ENCODE measurements at regions not wholly inside any gene's neighbourhood (a gene's known extent, or its start where the extent isn't known, plus 50 kb on each side); places are given as distances from the start of the nearest gene placed in this dataset.

DNA sequence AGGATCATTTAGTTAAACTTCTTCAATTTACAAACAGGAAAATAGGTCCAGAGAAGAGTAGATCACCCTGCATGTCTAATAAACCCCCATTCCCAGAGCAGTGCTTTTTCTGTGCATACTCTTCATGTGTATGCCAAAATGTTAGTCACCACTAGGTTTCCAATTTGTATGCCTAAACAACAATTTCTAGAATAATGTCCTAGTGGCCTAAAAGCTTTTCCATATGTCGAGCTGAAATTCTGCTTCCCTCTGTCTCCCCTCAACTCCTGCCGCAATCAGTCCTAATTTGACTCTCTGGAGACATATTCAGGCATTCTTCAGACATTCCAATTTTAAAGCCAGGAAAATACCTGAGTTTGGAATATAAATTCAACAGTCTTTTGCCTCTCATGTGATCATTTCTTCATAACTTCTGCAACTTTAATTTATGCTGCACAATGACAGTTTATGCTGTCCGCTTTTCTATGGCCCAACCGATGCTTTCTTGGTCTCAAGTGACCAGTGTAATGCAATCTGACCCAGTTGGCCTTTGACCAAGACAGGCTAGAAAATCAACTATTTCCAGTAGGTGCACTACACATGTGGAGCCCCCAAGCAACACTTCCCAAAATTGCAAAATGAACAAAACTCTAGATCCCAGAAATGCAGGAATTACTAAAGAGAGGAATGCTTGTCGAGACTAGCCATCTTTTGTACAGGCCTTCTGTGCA lies 122.9 kb upstream of the FMR1 start:
- POLR2A ChIA-PET, result no interaction called here

More for the DNA sequence above, 122.9 kb upstream of the FMR1 start:
- Histone ChIP-seq H3F3A (replicated peaks; ENCODE audit: insufficient read depth) (no peaks in the 10 kb centered on the region), H3K79me2 (ENCODE audit: insufficient read depth) (no peaks in the 10 kb centered on the region), H3K4me3 (ENCODE audit: low read depth in 2 of 2, low read length in 1 of 2) (no peak overlapping the region), H3K9ac (no peak overlapping the region), H4K20me1 (ENCODE audit: insufficient read depth) (no peaks in the 10 kb centered on the region), H2AFZ (ENCODE audit: low read depth) (no peak overlapping the region), H3K27me3 (ENCODE audit: insufficient read depth) (no peaks in the 10 kb centered on the region), H3K4me1 (ENCODE audit: control insufficient read depth in 1 of 2, insufficient read depth in 2 of 2, low read depth in 1 of 2, low read length in 1 of 2) (no peaks in the 10 kb centered on the region), H3K36me3 (replicated peaks in 1 of 2; ENCODE audit: control insufficient read depth in 1 of 2, insufficient read depth in 2 of 2, low read length in 1 of 2) (no peaks in the 10 kb centered on the region), H3K9me3 (no peaks in the 10 kb centered on the region), H3K4me2 (no peak overlapping the region), H3K9me2 (no peaks in the 10 kb centered on the region), H3K27ac (ENCODE audit: low read depth in 2 of 2, low read length in 1 of 2) (no peak overlapping the region)
- TF ChIP-seq USF2 (IDR thresholded peaks at IDR 0.05; ENCODE audit: borderline replicate concordance, low read depth, low read length) (no peak), RAD21 (IDR thresholded peaks at IDR 0.05; ENCODE audit: low read length) (no peak), NFIC (IDR thresholded peaks at IDR 0.05; ENCODE audit: borderline replicate concordance) (no peak), MEF2A (IDR thresholded peaks at IDR 0.05; ENCODE audit: borderline replicate concordance, low read depth) (no peak), MAX (IDR thresholded peaks at IDR 0.05; ENCODE audit: low read depth) (no peak), GATA2 (CRISPR knock-in tag; IDR thresholded peaks at IDR 0.05) (no peak), FOSL2 (IDR thresholded peaks at IDR 0.05; ENCODE audit: borderline replicate concordance, low read depth) (no peak), RCOR1 (IDR thresholded peaks at IDR 0.05; ENCODE audit: low read length) (no peak), TAF1 (IDR thresholded peaks at IDR 0.05; ENCODE audit: borderline replicate concordance, low read depth, low read length) (no peak), ELF1 (IDR thresholded peaks at IDR 0.05) (no peak), TCF12 (IDR thresholded peaks at IDR 0.05) (no peak), POLR2AphosphoS5 (IDR thresholded peaks at IDR 0.05; ENCODE audit: low read depth, low read length) (no peak), NRF1 (IDR thresholded peaks at IDR 0.05; ENCODE audit: low read depth, low read length) (no peak), ZBTB33 (IDR thresholded peaks at IDR 0.05; ENCODE audit: borderline replicate concordance, low read depth) (no peak), EP300 (IDR thresholded peaks at IDR 0.05; ENCODE audit: borderline replicate concordance in 1 of 2, low read depth in 1 of 2, low read length in 1 of 2) (no peak), GABPA (IDR thresholded peaks at IDR 0.05; ENCODE audit: low read depth) (no peak), JUND (IDR thresholded peaks at IDR 0.05) (no peak), CHD2 (IDR thresholded peaks at IDR 0.05; ENCODE audit: low read length, partially characterized antibody) (no peak)
- TF ChIP-seq, protein P1, sequence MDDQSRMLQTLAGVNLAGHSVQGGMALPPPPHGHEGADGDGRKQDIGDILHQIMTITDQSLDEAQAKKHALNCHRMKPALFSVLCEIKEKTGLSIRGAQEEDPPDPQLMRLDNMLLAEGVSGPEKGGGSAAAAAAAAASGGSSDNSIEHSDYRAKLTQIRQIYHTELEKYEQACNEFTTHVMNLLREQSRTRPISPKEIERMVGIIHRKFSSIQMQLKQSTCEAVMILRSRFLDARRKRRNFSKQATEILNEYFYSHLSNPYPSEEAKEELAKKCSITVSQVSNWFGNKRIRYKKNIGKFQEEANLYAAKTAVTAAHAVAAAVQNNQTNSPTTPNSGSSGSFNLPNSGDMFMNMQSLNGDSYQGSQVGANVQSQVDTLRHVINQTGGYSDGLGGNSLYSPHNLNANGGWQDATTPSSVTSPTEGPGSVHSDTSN (IDR thresholded peaks at IDR 0.05), result no peak
- TF ChIP-seq, protein P2, sequence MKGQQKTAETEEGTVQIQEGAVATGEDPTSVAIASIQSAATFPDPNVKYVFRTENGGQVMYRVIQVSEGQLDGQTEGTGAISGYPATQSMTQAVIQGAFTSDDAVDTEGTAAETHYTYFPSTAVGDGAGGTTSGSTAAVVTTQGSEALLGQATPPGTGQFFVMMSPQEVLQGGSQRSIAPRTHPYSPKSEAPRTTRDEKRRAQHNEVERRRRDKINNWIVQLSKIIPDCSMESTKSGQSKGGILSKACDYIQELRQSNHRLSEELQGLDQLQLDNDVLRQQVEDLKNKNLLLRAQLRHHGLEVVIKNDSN (IDR thresholded peaks at IDR 0.05; ENCODE audit: borderline replicate concordance, low read depth), result no peak
- CTCF ChIA-PET, result interaction anchor here (1.3 kb wide), 1 partner anchor 15 kb away, joined by 3 read pairs; no protein-coding TSS in a partner anchor
- 3% methylated on average over 5 of the region's 5 CpGs for WGBS (ENCODE audit: low lambda C conversion rate)
- no peak for DNase-seq

Data from SK-N-SH (cell line).